ENCODE measurements at regions not wholly inside any gene's neighbourhood (a gene's known extent, or its start where the extent isn't known, plus 50 kb on each side); places are given as distances from the start of the nearest gene placed in this dataset.

DNA sequence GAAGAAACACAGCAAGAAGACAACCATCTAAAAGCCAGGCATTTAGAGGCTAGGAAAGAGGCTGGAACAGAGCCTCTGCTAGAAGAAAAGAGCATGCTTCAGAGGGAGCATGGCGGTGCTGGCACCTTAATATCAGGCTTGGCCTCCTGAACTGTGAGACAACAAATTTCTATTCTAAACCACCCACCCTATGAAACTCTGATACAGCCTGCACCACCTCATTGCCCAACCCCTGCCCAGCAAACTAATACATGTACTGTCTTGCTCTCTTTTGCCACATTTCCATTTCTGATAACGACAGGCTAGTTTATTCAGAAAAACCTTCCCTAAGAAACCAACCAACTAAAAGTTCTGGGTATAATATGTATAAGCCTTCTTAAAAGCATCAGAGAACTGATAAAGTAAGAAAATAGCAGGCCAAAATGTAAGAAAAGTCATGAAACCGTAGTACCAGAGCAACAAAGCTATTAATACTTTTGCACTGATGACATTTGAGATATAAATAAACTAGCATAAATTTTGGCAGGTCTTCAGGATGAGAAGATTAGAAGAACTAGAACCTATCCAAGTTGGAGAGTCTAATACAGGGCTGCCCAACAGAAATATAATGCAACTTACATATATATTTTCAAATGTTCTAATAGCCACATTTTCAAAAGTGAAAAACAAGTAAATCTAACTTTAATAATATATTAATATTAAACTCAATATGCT is 184.7 kb upstream of the HSF2 start:
- no peak overlapping the region for H3K4me2 ChIP-seq (ENCODE audit: control insufficient read depth, insufficient read depth)
- no peak for DNase-seq (ENCODE audit: low read depth, low spot score)
- ChIA-PET CTCF (no interaction called here), RAD21 (ENCODE audit: unreplicated experiment) (no interaction called here), SMC1A (ENCODE audit: uncharacterized antibody, unreplicated experiment) (no interaction called here), POLR2A (no interaction called here)
- H3K4me3 ChIP-seq, result no peak overlapping the region
- intact Hi-C loops (cut with micrococcal nuclease; ENCODE audit: unreplicated experiment) (no loop called here), in situ Hi-C loops (cut with MboI) (no loop called here)
- BruUV-seq (replicated peaks), result no TSS peak
- WGBS (ENCODE audit: insufficient coverage, insufficient replicate concordance, low lambda C conversion rate, missing lambda C conversion rate), result 11% methylated on average over 3 of the region's 3 CpGs
- H3K36me3 ChIP-seq (ENCODE audit: control insufficient read depth in 2 of 2, insufficient read depth in 2 of 2, low read length in 1 of 2), result no peaks in the 10 kb centered on the region
- no peaks in the 10 kb centered on the region for H3K4me1 ChIP-seq (ENCODE audit: control insufficient read depth, insufficient read depth, low read length)
- H3K79me2 ChIP-seq (ENCODE audit: control insufficient read depth, insufficient read depth, low read length), result no peaks in the 10 kb centered on the region
- H3K27ac ChIP-seq (ENCODE audit: control insufficient read depth, insufficient read depth), result no peak overlapping the region
- H4K20me1 ChIP-seq (ENCODE audit: control insufficient read depth, insufficient read depth), result no peaks in the 10 kb centered on the region
- TF ChIP-seq ZSCAN29 (IDR thresholded peaks at IDR 0.05), result no peak
- TF ChIP-seq TCF3 (IDR thresholded peaks at IDR 0.05; ENCODE audit: borderline replicate concordance, insufficient read depth, low read depth, low read length), result no peak
- TF ChIP-seq IKZF1 (conservative IDR thresholded peaks at IDR 0.05), result no peak
- TF ChIP-seq BHLHE40 (IDR thresholded peaks at IDR 0.05; ENCODE audit: borderline replicate concordance in 1 of 2, low read depth in 2 of 2, low read length in 1 of 2), result no peak
- TF ChIP-seq, protein P1, sequence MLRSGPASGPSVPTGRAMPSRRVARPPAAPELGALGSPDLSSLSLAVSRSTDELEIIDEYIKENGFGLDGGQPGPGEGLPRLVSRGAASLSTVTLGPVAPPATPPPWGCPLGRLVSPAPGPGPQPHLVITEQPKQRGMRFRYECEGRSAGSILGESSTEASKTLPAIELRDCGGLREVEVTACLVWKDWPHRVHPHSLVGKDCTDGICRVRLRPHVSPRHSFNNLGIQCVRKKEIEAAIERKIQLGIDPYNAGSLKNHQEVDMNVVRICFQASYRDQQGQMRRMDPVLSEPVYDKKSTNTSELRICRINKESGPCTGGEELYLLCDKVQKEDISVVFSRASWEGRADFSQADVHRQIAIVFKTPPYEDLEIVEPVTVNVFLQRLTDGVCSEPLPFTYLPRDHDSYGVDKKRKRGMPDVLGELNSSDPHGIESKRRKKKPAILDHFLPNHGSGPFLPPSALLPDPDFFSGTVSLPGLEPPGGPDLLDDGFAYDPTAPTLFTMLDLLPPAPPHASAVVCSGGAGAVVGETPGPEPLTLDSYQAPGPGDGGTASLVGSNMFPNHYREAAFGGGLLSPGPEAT (IDR thresholded peaks at IDR 0.05; ENCODE audit: low read depth), result no peak
- TF ChIP-seq, protein P2, sequence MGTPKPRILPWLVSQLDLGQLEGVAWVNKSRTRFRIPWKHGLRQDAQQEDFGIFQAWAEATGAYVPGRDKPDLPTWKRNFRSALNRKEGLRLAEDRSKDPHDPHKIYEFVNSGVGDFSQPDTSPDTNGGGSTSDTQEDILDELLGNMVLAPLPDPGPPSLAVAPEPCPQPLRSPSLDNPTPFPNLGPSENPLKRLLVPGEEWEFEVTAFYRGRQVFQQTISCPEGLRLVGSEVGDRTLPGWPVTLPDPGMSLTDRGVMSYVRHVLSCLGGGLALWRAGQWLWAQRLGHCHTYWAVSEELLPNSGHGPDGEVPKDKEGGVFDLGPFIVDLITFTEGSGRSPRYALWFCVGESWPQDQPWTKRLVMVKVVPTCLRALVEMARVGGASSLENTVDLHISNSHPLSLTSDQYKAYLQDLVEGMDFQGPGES (IDR thresholded peaks at IDR 0.05), result no peak
- TF ChIP-seq RELA (IDR thresholded peaks at IDR 0.05; ENCODE audit: borderline replicate concordance, partially characterized antibody), result no peak
- no peak for TF ChIP-seq JUND (IDR thresholded peaks at IDR 0.05; ENCODE audit: low read depth, low read length)
- no peak for TF ChIP-seq IRF4 (IDR thresholded peaks at IDR 0.05; ENCODE audit: low read depth, low read length)
- no peak for TF ChIP-seq ASH2L (IDR thresholded peaks at IDR 0.05; ENCODE audit: borderline replicate concordance, low read depth)
- TF ChIP-seq SPI1 (IDR thresholded peaks at IDR 0.05; ENCODE audit: borderline replicate concordance, insufficient read depth, low read depth, low read length), result no peak
- TF ChIP-seq SRF (IDR thresholded peaks at IDR 0.05; ENCODE audit: low read depth in 2 of 2, low read length in 2 of 2), result no peak
- no peak for TF ChIP-seq FOXM1 (IDR thresholded peaks at IDR 0.05; ENCODE audit: low read depth, low read length)
- TF ChIP-seq, protein P3, sequence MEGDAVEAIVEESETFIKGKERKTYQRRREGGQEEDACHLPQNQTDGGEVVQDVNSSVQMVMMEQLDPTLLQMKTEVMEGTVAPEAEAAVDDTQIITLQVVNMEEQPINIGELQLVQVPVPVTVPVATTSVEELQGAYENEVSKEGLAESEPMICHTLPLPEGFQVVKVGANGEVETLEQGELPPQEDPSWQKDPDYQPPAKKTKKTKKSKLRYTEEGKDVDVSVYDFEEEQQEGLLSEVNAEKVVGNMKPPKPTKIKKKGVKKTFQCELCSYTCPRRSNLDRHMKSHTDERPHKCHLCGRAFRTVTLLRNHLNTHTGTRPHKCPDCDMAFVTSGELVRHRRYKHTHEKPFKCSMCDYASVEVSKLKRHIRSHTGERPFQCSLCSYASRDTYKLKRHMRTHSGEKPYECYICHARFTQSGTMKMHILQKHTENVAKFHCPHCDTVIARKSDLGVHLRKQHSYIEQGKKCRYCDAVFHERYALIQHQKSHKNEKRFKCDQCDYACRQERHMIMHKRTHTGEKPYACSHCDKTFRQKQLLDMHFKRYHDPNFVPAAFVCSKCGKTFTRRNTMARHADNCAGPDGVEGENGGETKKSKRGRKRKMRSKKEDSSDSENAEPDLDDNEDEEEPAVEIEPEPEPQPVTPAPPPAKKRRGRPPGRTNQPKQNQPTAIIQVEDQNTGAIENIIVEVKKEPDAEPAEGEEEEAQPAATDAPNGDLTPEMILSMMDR (IDR thresholded peaks at IDR 0.05 in 2 of 3, conservative IDR thresholded peaks at IDR 0.05 in 1 of 3; ENCODE audit: control insufficient read depth in 2 of 3, extremely low read depth in 1 of 3, insufficient read depth in 1 of 3, low read depth in 3 of 3, low read length in 3 of 3), result no peak
- TF ChIP-seq, protein P4, sequence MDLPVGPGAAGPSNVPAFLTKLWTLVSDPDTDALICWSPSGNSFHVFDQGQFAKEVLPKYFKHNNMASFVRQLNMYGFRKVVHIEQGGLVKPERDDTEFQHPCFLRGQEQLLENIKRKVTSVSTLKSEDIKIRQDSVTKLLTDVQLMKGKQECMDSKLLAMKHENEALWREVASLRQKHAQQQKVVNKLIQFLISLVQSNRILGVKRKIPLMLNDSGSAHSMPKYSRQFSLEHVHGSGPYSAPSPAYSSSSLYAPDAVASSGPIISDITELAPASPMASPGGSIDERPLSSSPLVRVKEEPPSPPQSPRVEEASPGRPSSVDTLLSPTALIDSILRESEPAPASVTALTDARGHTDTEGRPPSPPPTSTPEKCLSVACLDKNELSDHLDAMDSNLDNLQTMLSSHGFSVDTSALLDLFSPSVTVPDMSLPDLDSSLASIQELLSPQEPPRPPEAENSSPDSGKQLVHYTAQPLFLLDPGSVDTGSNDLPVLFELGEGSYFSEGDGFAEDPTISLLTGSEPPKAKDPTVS (IDR thresholded peaks at IDR 0.05; ENCODE audit: low read depth, low read length), result no peak
- TF ChIP-seq, protein P5, sequence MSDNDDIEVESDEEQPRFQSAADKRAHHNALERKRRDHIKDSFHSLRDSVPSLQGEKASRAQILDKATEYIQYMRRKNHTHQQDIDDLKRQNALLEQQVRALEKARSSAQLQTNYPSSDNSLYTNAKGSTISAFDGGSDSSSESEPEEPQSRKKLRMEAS (IDR thresholded peaks at IDR 0.05; ENCODE audit: low read depth, low read length), result no peak
- no peak for TF ChIP-seq ZNF24 (IDR thresholded peaks at IDR 0.05)
- no peak for FAIRE-seq
- no peak overlapping the region for H2AFZ ChIP-seq (ENCODE audit: control insufficient read depth, low read depth, low read length)
- H3K9me3 ChIP-seq (replicated peaks; ENCODE audit: control insufficient read depth, insufficient read depth, low read length), result no peaks in the 10 kb centered on the region
- ATAC-seq, result no peak
- H3K9ac ChIP-seq (ENCODE audit: control insufficient read depth, insufficient read depth, low read length), result no peak overlapping the region
- H3K27me3 ChIP-seq (replicated peaks in 1 of 2; ENCODE audit: control insufficient read depth in 2 of 2, insufficient read depth in 2 of 2, low read length in 1 of 2), result no peaks in the 10 kb centered on the region

All from GM12878 (cell line).